ENCODE measurements at regions not wholly inside any gene's neighbourhood (a gene's known extent, or its start where the extent isn't known, plus 50 kb on each side); places are given as distances from the start of the nearest gene placed in this dataset.

GRCh38 chr15:47582233-47582632, 135.1 kb upstream of the SEMA6D start:
- TF ChIP-seq CTCF (IDR thresholded peaks at IDR 0.05; ENCODE audit: insufficient read depth, low read length, poor library complexity, severe bottlenecking) = no peak
- no peak for TF ChIP-seq EZH2phosphoT487 (conservative IDR thresholded peaks at IDR 0.05; ENCODE audit: low read length)

Data from SU-DHL-6 (cell line).